ENCODE measurements at regions not wholly inside any gene's neighbourhood (a gene's known extent, or its start where the extent isn't known, plus 50 kb on each side); places are given as distances from the start of the nearest gene placed in this dataset.

DNA sequence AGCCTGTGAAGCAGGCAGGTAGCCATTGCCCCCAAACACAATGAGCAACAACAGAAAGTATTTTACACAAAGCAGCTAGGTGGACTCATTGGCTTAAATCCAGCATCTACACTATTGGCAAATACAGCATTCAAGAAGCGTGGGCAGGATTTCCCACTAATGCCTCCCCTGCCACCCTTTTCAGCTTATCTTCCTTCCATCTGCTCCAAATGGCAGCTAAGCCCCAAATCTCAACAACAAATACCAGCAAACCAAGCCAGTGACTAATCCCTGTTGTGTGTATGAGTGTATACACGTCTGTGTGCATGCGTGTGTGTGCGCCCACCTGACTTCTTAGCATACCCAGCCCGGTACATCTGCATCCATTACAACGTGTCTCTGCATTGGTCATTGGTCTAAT, 151.2 kb upstream of the WWC1 start:
- no peaks in the 10 kb centered on the region for H3K36me3 ChIP-seq (replicated peaks in 1 of 2; ENCODE audit: control insufficient read depth in 1 of 2, insufficient read depth in 2 of 2, low read length in 2 of 2)
- FAIRE-seq = no peak
- TF ChIP-seq ZNF460 (CRISPR knock-in tag; IDR thresholded peaks at IDR 0.05; ENCODE audit: borderline replicate concordance) (no peak), POLR2AphosphoS2 (IDR thresholded peaks at IDR 0.05; ENCODE audit: low read depth, low read length) (no peak), ISX (CRISPR knock-in tag; conservative IDR thresholded peaks at IDR 0.05) (no peak), KDM3A (CRISPR knock-in tag; IDR thresholded peaks at IDR 0.05; ENCODE audit: low read depth) (no peak), TBP (CRISPR knock-in tag; IDR thresholded peaks at IDR 0.05) (no peak), KDM1A (CRISPR knock-in tag; IDR thresholded peaks at IDR 0.05) (no peak), ZNF780A (CRISPR knock-in tag; IDR thresholded peaks at IDR 0.05) (no peak), ZNF354B (CRISPR knock-in tag; IDR thresholded peaks at IDR 0.05) (no peak), ZBTB42 (CRISPR knock-in tag; IDR thresholded peaks at IDR 0.05) (no peak), FOSL1 (CRISPR knock-in tag; IDR thresholded peaks at IDR 0.05; ENCODE audit: borderline replicate concordance) (no peak), PITX1 (CRISPR knock-in tag; IDR thresholded peaks at IDR 0.05) (no peak), ZNF383 (CRISPR knock-in tag; IDR thresholded peaks at IDR 0.05; ENCODE audit: borderline replicate concordance) (no peak)
- intact Hi-C loops (cut with micrococcal nuclease; ENCODE audit: unreplicated experiment) (no loop called here), in situ Hi-C loops (cut with HindIII; ENCODE audit: extremely low pct_ligation_motif_present, low pct_unique_long_range_greater_than_20kb) (no loop called here)
- no peak overlapping the region for H3K27ac ChIP-seq (ENCODE audit: extremely low read length, insufficient read depth, low read length)
- DNase-seq (ENCODE audit: low spot score) = no peak
- ATAC-seq = no peak
- no peaks in the 10 kb centered on the region for H4K20me1 ChIP-seq (ENCODE audit: insufficient read depth, low read length)
- WGBS (ENCODE audit: low lambda C conversion rate) = 35% methylated on average over 6 of the region's 6 CpGs
- H3K4me2 ChIP-seq (ENCODE audit: low read depth, low read length) = no peak overlapping the region
- BruUV-seq (replicated peaks) = no TSS peak
- no peaks in the 10 kb centered on the region for H3K79me2 ChIP-seq (ENCODE audit: insufficient read depth, low read length)
- ChIA-PET POLR2A (no interaction called here), CTCF (ENCODE audit: low intra/inter-chr PET ratio, low total read pairs) (no interaction called here)
- no peak overlapping the region for H3K4me3 ChIP-seq (replicated peaks in 1 of 3; ENCODE audit: insufficient read depth in 1 of 3, low read depth in 2 of 3, low read length in 3 of 3)
- H3K27me3 ChIP-seq (ENCODE audit: control insufficient read depth in 1 of 2, insufficient read depth in 2 of 2, low read length in 2 of 2) = peaks cover 0 to 7% of the 10 kb centered on the region in 2 experiments; a peak in 1 of 5 replicates
- no peak overlapping the region for H2AFZ ChIP-seq (ENCODE audit: low read length)
- H3K4me1 ChIP-seq (ENCODE audit: insufficient read depth, low read length) = peaks cover 8% of the 10 kb centered on the region
- no peak overlapping the region for H3K9ac ChIP-seq (ENCODE audit: insufficient read depth, low read depth, low read length)
- H3K9me3 ChIP-seq (ENCODE audit: low read length) = no peaks in the 10 kb centered on the region

- ATAC-seq (no peak), FAIRE-seq (no peak), DNase-seq (ENCODE audit: low spot score) (no peak)
- H3K4me3 ChIP-seq (replicated peaks in 1 of 3; ENCODE audit: insufficient read depth in 1 of 3, low read depth in 2 of 3, low read length in 3 of 3) = no peak overlapping the region
- WGBS (ENCODE audit: low lambda C conversion rate) = 0% methylated on average over 2 of the region's 2 CpGs
- H3K9me3 ChIP-seq (ENCODE audit: low read length) = no peaks in the 10 kb centered on the region
- no peaks in the 10 kb centered on the region for H3K36me3 ChIP-seq (replicated peaks in 1 of 2; ENCODE audit: control insufficient read depth in 1 of 2, insufficient read depth in 2 of 2, low read length in 2 of 2)
- BruUV-seq (replicated peaks) = no TSS peak
- no peak overlapping the region for H2AFZ ChIP-seq (ENCODE audit: low read length)
- in situ Hi-C loops (cut with HindIII; ENCODE audit: extremely low pct_ligation_motif_present, low pct_unique_long_range_greater_than_20kb) = no loop called here
- no peaks in the 10 kb centered on the region for H3K4me1 ChIP-seq (ENCODE audit: insufficient read depth, low read length)
- no peaks in the 10 kb centered on the region for H3K79me2 ChIP-seq (ENCODE audit: insufficient read depth, low read length)
- POLR2A ChIA-PET = no interaction called here
- no peaks in the 10 kb centered on the region for H4K20me1 ChIP-seq (ENCODE audit: insufficient read depth, low read length)
- no peak overlapping the region for H3K4me2 ChIP-seq (ENCODE audit: low read depth, low read length)
- H3K27me3 ChIP-seq (ENCODE audit: control insufficient read depth in 1 of 2, insufficient read depth in 2 of 2, low read length in 2 of 2) = peaks cover 0 to 7% of the 10 kb centered on the region in 2 experiments; a peak in 1 of 5 replicates
- intact Hi-C loops (cut with micrococcal nuclease; ENCODE audit: unreplicated experiment) = no loop called here
- H3K9ac ChIP-seq (ENCODE audit: insufficient read depth, low read depth, low read length) = no peak overlapping the region
- H3K27ac ChIP-seq (ENCODE audit: extremely low read length, insufficient read depth, low read length) = no peak overlapping the region
- CTCF ChIA-PET (ENCODE audit: low intra/inter-chr PET ratio, low total read pairs) = no interaction called here
- TF ChIP-seq RARA (CRISPR knock-in tag; IDR thresholded peaks at IDR 0.05) (no peak), NAIF1 (CRISPR knock-in tag; IDR thresholded peaks at IDR 0.05; ENCODE audit: borderline replicate concordance) (no peak), AGO1 (IDR thresholded peaks at IDR 0.05; ENCODE audit: low read depth, low read length, poor library complexity, severe bottlenecking) (no peak), JARID2 (CRISPR knock-in tag; IDR thresholded peaks at IDR 0.05; ENCODE audit: insufficient replicate concordance) (no peak), ZFYVE20 (CRISPR knock-in tag; IDR thresholded peaks at IDR 0.05; ENCODE audit: borderline replicate concordance, low read depth) (no peak), MTA1 (CRISPR knock-in tag; IDR thresholded peaks at IDR 0.05; ENCODE audit: borderline replicate concordance) (no peak), ZFP1 (CRISPR knock-in tag; IDR thresholded peaks at IDR 0.05) (no peak), HOXD1 (CRISPR knock-in tag; IDR thresholded peaks at IDR 0.05) (no peak), ZNF3 (CRISPR knock-in tag; IDR thresholded peaks at IDR 0.05) (no peak), RAD51 (IDR thresholded peaks at IDR 0.05; ENCODE audit: borderline replicate concordance) (no peak)
- TF ChIP-seq, protein P1, sequence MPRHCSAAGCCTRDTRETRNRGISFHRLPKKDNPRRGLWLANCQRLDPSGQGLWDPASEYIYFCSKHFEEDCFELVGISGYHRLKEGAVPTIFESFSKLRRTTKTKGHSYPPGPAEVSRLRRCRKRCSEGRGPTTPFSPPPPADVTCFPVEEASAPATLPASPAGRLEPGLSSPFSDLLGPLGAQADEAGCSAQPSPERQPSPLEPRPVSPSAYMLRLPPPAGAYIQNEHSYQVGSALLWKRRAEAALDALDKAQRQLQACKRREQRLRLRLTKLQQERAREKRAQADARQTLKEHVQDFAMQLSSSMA (CRISPR knock-in tag; IDR thresholded peaks at IDR 0.05) = no peak
- TF ChIP-seq, protein P2, sequence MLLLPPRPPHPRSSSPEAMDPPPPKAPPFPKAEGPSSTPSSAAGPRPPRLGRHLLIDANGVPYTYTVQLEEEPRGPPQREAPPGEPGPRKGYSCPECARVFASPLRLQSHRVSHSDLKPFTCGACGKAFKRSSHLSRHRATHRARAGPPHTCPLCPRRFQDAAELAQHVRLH (CRISPR knock-in tag; IDR thresholded peaks at IDR 0.05; ENCODE audit: borderline replicate concordance, low read depth) = no peak
Observed at GRCh38 chr5:168142402-168142801, 149.0 kb upstream of the WWC1 start.
